Activated B cell treated with CpG ODN at 0.5 μM for 24 hours (primary cell): ENCODE measurements at regions not wholly inside any gene's neighbourhood (a gene's known extent, or its start where the extent isn't known, plus 50 kb on each side); places are given as distances from the start of the nearest gene placed in this dataset.

Experiments used
- ATAC-seq: fragments of 200-7000 bp; cut with Tn5 transposase; one replicate; pipeline ENCODE4 v1.10.0; 2021; ENCODE audit warnings: low read depth, mild to moderate bottlenecking, moderate library complexity
- CTCF ChIA-PET: fragments of 350-600 bp; sonication (Branson Sonifier 250); formaldehyde crosslinking; loops from one replicate; lab custom pipeline; 2021; ENCODE audit warnings: antibody characterized with exemption; lab: Charles Lee
- POLR2A ChIA-PET: fragments of 350-600 bp; sonication (Branson Sonifier 250); formaldehyde crosslinking; loops from one replicate; lab custom pipeline; 2021; ENCODE audit warnings: antibody characterized with exemption; lab: Charles Lee
- DNase-seq: peaks from one replicate; pipeline ENCODE4 v3.0.0; 2022
- H3K27ac Mint-ChIP-seq: one replicate; pipeline ENCODE4 v1.8.0; 2020; ENCODE audit warnings: mixed read lengths
- H3K27me3 Mint-ChIP-seq: one replicate; pipeline ENCODE4 v1.8.0; 2021; ENCODE audit warnings: mixed read lengths
- H3K36me3 Mint-ChIP-seq: one replicate; pipeline ENCODE4 v1.8.0; 2021; ENCODE audit warnings: low read depth, mixed read lengths
- H3K4me1 Mint-ChIP-seq: one replicate; pipeline ENCODE4 v1.8.0; 2021; ENCODE audit warnings: mixed read lengths
- H3K4me3 Mint-ChIP-seq: one replicate; pipeline ENCODE4 v1.8.0; 2020; ENCODE audit warnings: mild to moderate bottlenecking, mixed read lengths
- H3K9me3 Mint-ChIP-seq: one replicate; pipeline ENCODE4 v1.8.0; 2020; ENCODE audit warnings: mixed read lengths
- intact Hi-C: fragments of 100-400 bp; cut with micrococcal nuclease; formaldehyde crosslinking; loops from one replicate; pipeline ENCODE4 v1.15.1; 2024
- TF ChIP-seq, protein P1 (sequence below): fragments of 200-600 bp; IDR thresholded peaks from one replicate; pipeline ENCODE4 v1.8.0; 2022; ENCODE audit warnings: antibody characterized with exemption, mild to moderate bottlenecking

DNA sequence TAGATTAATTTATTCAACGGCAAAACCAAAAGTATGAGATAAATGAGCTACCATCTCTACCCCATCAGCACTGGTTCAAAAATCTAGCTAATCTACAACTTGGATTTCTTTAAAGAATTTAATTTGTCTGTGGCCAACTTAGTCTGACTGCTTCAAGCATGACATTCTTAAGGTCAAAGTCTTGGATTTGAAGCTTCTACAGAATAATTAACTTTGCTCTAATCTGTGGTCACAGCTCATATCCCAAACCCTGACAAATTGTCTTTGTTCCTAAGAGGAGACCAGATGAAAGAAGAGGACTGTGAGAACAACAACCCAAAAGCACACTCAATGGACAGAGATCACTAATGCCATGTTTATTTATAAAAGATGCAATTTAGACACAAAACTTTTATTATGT lies 166.9 kb upstream of the EPHA7 start:
- DNase-seq (no peak), ATAC-seq (no peak)
- ChIA-PET POLR2A (no interaction called here), CTCF (no interaction called here)
- TF ChIP-seq, protein P1, sequence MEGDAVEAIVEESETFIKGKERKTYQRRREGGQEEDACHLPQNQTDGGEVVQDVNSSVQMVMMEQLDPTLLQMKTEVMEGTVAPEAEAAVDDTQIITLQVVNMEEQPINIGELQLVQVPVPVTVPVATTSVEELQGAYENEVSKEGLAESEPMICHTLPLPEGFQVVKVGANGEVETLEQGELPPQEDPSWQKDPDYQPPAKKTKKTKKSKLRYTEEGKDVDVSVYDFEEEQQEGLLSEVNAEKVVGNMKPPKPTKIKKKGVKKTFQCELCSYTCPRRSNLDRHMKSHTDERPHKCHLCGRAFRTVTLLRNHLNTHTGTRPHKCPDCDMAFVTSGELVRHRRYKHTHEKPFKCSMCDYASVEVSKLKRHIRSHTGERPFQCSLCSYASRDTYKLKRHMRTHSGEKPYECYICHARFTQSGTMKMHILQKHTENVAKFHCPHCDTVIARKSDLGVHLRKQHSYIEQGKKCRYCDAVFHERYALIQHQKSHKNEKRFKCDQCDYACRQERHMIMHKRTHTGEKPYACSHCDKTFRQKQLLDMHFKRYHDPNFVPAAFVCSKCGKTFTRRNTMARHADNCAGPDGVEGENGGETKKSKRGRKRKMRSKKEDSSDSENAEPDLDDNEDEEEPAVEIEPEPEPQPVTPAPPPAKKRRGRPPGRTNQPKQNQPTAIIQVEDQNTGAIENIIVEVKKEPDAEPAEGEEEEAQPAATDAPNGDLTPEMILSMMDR, result no peak
- no peaks in the 10 kb centered on the region for H3K27me3 Mint-ChIP-seq
- intact Hi-C loops, result no loop called here
- no peaks in the 10 kb centered on the region for H3K36me3 Mint-ChIP-seq
- peaks cover 4% of the 10 kb centered on the region for H3K9me3 Mint-ChIP-seq
- H3K27ac Mint-ChIP-seq, result no peak overlapping the region
- H3K4me3 Mint-ChIP-seq, result no peak overlapping the region
- no peaks in the 10 kb centered on the region for H3K4me1 Mint-ChIP-seq

DNA sequence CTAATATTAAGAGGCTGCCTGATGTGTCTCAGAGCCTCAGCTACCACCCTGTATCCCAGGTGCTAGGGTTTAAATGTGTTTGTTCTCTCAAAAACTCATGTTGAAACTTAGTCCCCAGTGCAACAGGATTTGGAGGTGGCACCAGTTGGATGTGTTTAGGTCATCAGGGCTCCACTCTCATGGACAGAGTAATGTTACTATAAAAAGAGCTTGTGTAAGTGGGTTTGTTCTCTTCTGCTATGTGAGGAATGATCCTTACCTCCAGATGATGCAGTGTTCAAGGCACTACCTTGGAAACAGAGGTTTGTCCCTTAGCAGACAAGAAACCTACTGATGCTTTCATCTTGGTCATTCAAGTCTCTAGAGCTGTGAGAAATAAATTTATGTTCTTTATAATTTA lies 164.9 kb upstream of the EPHA7 start:
- H3K36me3 Mint-ChIP-seq, result no peaks in the 10 kb centered on the region

DNA sequence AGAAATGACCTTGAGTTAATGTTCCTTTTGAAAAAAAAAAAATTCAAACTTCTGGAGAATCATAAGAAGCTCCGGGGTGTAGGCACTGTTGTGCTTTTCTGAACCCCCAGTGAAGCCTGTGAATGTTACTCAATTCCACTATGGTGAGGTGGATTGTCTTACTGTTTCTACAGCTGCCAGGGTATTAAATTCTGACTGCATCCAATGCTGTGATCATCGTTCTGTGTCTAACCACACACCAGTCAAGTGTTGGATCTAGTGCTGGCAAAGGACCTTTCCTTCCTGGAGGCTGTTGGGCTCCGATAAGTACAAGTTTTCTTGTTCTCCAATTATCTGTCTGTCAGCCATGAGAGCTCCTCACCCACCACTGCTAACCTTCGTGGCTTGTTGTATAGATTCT lies 162.0 kb upstream of the EPHA7 start:
- TF ChIP-seq, protein P1, result no peak
- POLR2A ChIA-PET, result no interaction called here
- ATAC-seq (no peak), DNase-seq (no peak)
- CTCF ChIA-PET, result no interaction called here
- Mint-ChIP-seq H3K27me3 (no peaks in the 10 kb centered on the region), H3K4me1 (no peaks in the 10 kb centered on the region), H3K4me3 (no peak overlapping the region), H3K36me3 (no peaks in the 10 kb centered on the region), H3K27ac (no peak overlapping the region), H3K9me3 (peaks cover 3% of the 10 kb centered on the region)
- intact Hi-C loops, result no loop called here

More for the DNA sequence above, 164.9 kb upstream of the EPHA7 start:
- intact Hi-C loops, result no loop called here
- no peak for DNase-seq
- ChIA-PET POLR2A (no interaction called here), CTCF (no interaction called here)
- H3K9me3 Mint-ChIP-seq, result peaks cover 4% of the 10 kb centered on the region
- ATAC-seq, result no peak
- H3K4me1 Mint-ChIP-seq, result no peaks in the 10 kb centered on the region
- H3K4me3 Mint-ChIP-seq, result no peak overlapping the region
- TF ChIP-seq, protein P1, result no peak
- no peaks in the 10 kb centered on the region for H3K27me3 Mint-ChIP-seq
- H3K27ac Mint-ChIP-seq, result no peak overlapping the region

DNA sequence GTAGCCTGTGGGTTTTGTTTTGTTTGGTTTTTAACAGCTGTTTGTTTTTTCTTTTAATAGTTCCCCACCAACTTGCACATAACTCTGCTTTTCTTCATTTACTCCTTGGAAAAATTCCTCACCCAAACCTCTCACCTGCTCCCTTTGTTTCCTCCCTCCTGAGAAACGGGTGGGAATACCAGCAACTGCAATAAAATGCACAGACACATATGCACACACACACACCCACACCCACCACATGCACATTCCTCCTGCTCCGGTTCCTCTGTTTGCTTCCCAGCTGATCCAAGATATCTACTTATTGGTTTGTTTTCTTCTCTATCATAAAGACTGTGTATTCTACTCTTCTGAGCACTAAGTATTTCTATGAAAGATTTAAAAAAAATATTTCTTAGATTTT lies 161.1 kb upstream of the EPHA7 start:
- DNase-seq (no peak), ATAC-seq (no peak)
- Mint-ChIP-seq H3K4me1 (no peaks in the 10 kb centered on the region), H3K27me3 (no peaks in the 10 kb centered on the region), H3K4me3 (no peak overlapping the region), H3K36me3 (no peaks in the 10 kb centered on the region), H3K9me3 (no peaks in the 10 kb centered on the region), H3K27ac (no peak overlapping the region)
- TF ChIP-seq, protein P1, result no peak
- ChIA-PET CTCF (no interaction called here), POLR2A (no interaction called here)
- intact Hi-C loops, result no loop called here

DNA sequence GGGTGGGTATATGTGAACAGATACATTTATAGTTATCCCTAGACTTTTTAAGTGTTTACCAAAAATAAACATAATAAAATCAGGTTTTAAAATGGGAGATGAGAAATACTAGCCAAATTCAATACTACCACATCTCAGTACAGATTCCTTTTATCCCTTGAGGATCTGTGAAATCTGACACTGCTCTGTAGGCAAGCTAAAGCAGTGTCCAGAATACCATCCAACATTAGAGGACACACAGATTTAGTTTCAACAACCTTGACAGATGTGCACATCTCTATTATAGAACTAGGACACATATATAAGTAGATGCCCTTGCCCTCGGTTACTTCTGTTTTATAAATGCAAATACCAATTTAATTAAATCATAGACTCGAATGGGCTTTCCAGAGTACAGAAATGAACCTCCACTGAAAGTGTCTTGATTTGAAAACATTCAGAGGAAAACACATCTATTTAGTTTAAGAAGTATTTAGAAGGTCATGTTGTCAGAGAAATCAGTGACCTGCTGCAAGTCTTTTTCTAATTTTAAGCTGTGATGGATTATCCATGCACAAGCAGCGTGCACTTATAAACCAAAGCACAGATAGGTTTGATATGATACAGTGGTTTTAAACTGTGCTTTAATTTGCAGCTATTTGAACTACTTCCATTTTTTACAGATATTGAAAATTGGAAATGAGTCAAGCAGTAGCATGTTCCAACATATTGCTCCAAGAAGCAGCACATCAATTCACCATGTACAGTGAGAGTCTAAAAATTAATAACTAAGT lies 156.3 kb upstream of the EPHA7 start:
- DNase-seq, result no peak
- Mint-ChIP-seq H3K4me3 (no peak overlapping the region), H3K36me3 (no peaks in the 10 kb centered on the region), H3K27me3 (no peaks in the 10 kb centered on the region), H3K27ac (no peak overlapping the region), H3K9me3 (no peaks in the 10 kb centered on the region), H3K4me1 (no peaks in the 10 kb centered on the region)
- CTCF ChIA-PET, result no interaction called here
- ATAC-seq, result no peak
- POLR2A ChIA-PET, result no interaction called here
- intact Hi-C loops, result no loop called here
- TF ChIP-seq, protein P1, result no peak
